Endothelial cell of umbilical vein (primary cell): ENCODE measurements at regions not wholly inside any gene's neighbourhood (a gene's known extent, or its start where the extent isn't known, plus 50 kb on each side); places are given as distances from the start of the nearest gene placed in this dataset.

Source experiments
- EZH2 ChIP-seq: IDR thresholded peaks from 2 replicates; pipeline ENCODE4 v1.6.1; 2012; ENCODE audit warnings: borderline replicate concordance, low read depth, mild to moderate bottlenecking, moderate library complexity, low read length, inconsistent platforms; ENCODE audit not compliant: severe bottlenecking
- POLR2A ChIP-seq: IDR thresholded peaks from 2 replicates; pipeline ENCODE4 v1.6.1; 2012; ENCODE audit warnings: low read depth, mild to moderate bottlenecking, control low read depth, low read length

- TF ChIP-seq POLR2A (no peak), EZH2 (no peak)
These were observed 130.6 kb upstream of the TGFBR2 start for GRCh38 chr3:30475809-30476178.
